ENCODE measurements at regions not wholly inside any gene's neighbourhood (a gene's known extent, or its start where the extent isn't known, plus 50 kb on each side); places are given as distances from the start of the nearest gene placed in this dataset.

- Histone ChIP-seq H3K4me1 (ENCODE audit: control insufficient read depth, insufficient read depth, low read length) (peaks cover 8% of the 10 kb centered on the region), H3K36me3 (ENCODE audit: control insufficient read depth, insufficient read depth, low read length) (no peaks in the 10 kb centered on the region), H3K9me3 (ENCODE audit: control insufficient read depth, insufficient read depth, low read length) (no peaks in the 10 kb centered on the region), H3K9ac (ENCODE audit: low read depth, low read length) (no peak overlapping the region), H3K4me3 (ENCODE audit: low read depth, low read length) (no peak overlapping the region), H3K27me3 (ENCODE audit: control insufficient read depth, insufficient read depth, low read length) (no peaks in the 10 kb centered on the region)
Measured at GRCh38 chr13:90792335-90792734, 555.2 kb upstream of the MIR17HG start.

- Histone ChIP-seq H3K4me3 (ENCODE audit: low read depth, low read length) (no peak overlapping the region), H3K9me3 (ENCODE audit: control insufficient read depth, insufficient read depth, low read length) (no peaks in the 10 kb centered on the region), H3K9ac (ENCODE audit: low read depth, low read length) (no peak overlapping the region), H3K36me3 (ENCODE audit: control insufficient read depth, insufficient read depth, low read length) (no peaks in the 10 kb centered on the region), H3K4me1 (ENCODE audit: control insufficient read depth, insufficient read depth, low read length) (peaks cover 8% of the 10 kb centered on the region), H3K27me3 (ENCODE audit: control insufficient read depth, insufficient read depth, low read length) (no peaks in the 10 kb centered on the region)
Measured at GRCh38 chr13:90793261-90793820, 554.1 kb upstream of the MIR17HG start.

GRCh38 chr13:90796474-90796873, 551.0 kb upstream of the MIR17HG start:
- no peaks in the 10 kb centered on the region for H3K27me3 ChIP-seq (ENCODE audit: control insufficient read depth, insufficient read depth, low read length)
- no peaks in the 10 kb centered on the region for H3K36me3 ChIP-seq (ENCODE audit: control insufficient read depth, insufficient read depth, low read length)
- no peak overlapping the region for H3K4me3 ChIP-seq (ENCODE audit: low read depth, low read length)
- no peaks in the 10 kb centered on the region for H3K9me3 ChIP-seq (ENCODE audit: control insufficient read depth, insufficient read depth, low read length)
- peaks cover 8% of the 10 kb centered on the region for H3K4me1 ChIP-seq (ENCODE audit: control insufficient read depth, insufficient read depth, low read length)
- no peak overlapping the region for H3K9ac ChIP-seq (ENCODE audit: low read depth, low read length)

DNA sequence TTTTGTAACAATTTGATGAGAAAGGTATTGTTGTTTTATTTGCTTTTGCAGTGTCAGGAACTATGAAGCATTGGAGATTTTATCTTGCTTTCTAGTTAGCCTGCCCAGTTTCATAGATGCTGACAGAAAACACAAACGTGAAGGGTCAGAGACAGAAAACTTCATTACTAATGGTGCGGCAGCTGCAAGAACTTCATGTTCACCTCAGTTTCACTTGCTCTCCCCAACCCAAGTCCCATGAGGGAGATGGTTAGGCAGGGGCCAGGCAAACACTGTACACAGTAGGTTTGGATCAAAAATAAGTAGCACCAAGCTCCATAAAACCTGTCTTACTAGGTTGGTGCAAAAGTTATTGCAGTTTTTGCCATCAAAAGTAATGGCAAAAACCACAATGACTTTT, 550.2 kb upstream of the MIR17HG start:
- Histone ChIP-seq H3K9ac (ENCODE audit: low read depth, low read length) (no peak overlapping the region), H3K27me3 (ENCODE audit: control insufficient read depth, insufficient read depth, low read length) (no peaks in the 10 kb centered on the region), H3K4me1 (ENCODE audit: control insufficient read depth, insufficient read depth, low read length) (peaks cover 2% of the 10 kb centered on the region), H3K4me3 (ENCODE audit: low read depth, low read length) (no peak overlapping the region), H3K36me3 (ENCODE audit: control insufficient read depth, insufficient read depth, low read length) (no peaks in the 10 kb centered on the region), H3K9me3 (ENCODE audit: control insufficient read depth, insufficient read depth, low read length) (no peaks in the 10 kb centered on the region)

DNA sequence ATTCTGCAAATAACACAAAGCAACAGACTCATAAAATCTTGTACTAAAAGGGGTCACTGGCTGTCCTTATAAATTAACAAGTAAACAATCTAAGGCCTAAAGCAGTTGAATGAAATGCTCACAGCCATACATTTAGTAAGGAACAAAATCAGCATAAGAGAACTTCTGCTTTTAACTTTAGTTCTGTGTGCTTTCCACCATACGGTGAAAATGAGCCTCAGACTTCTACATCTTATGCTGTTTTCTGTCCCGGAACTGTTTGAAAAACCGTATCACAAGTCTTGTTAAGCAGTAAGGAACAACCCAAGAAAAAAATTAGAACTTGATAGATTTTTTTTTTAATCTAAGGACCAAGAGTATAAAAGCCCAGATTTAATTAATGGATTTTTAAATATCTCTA, 549.1 kb upstream of the MIR17HG start:
- H3K36me3 ChIP-seq (ENCODE audit: control insufficient read depth, insufficient read depth, low read length): no peaks in the 10 kb centered on the region
- H3K4me1 ChIP-seq (ENCODE audit: control insufficient read depth, insufficient read depth, low read length): no peaks in the 10 kb centered on the region
- no peak overlapping the region for H3K9ac ChIP-seq (ENCODE audit: low read depth, low read length)
- no peaks in the 10 kb centered on the region for H3K27me3 ChIP-seq (ENCODE audit: control insufficient read depth, insufficient read depth, low read length)
- H3K4me3 ChIP-seq (ENCODE audit: low read depth, low read length): no peak overlapping the region
- no peaks in the 10 kb centered on the region for H3K9me3 ChIP-seq (ENCODE audit: control insufficient read depth, insufficient read depth, low read length)

- no peaks in the 10 kb centered on the region for H3K27me3 ChIP-seq (ENCODE audit: control insufficient read depth, insufficient read depth, low read length)
- no peak overlapping the region for H3K4me3 ChIP-seq (ENCODE audit: low read depth, low read length)
- no peak overlapping the region for H3K9ac ChIP-seq (ENCODE audit: low read depth, low read length)
- no peaks in the 10 kb centered on the region for H3K4me1 ChIP-seq (ENCODE audit: control insufficient read depth, insufficient read depth, low read length)
- no peaks in the 10 kb centered on the region for H3K9me3 ChIP-seq (ENCODE audit: control insufficient read depth, insufficient read depth, low read length)
- H3K36me3 ChIP-seq (ENCODE audit: control insufficient read depth, insufficient read depth, low read length): no peaks in the 10 kb centered on the region
Measured at GRCh38 chr13:90800082-90800746, 547.3 kb upstream of the MIR17HG start.

- no peaks in the 10 kb centered on the region for H3K27me3 ChIP-seq (ENCODE audit: control insufficient read depth, insufficient read depth, low read length)
- no peaks in the 10 kb centered on the region for H3K4me1 ChIP-seq (ENCODE audit: control insufficient read depth, insufficient read depth, low read length)
- H3K9me3 ChIP-seq (ENCODE audit: control insufficient read depth, insufficient read depth, low read length): no peaks in the 10 kb centered on the region
- H3K36me3 ChIP-seq (ENCODE audit: control insufficient read depth, insufficient read depth, low read length): no peaks in the 10 kb centered on the region
- H3K9ac ChIP-seq (ENCODE audit: low read depth, low read length): no peak overlapping the region
- H3K4me3 ChIP-seq (ENCODE audit: low read depth, low read length): no peak overlapping the region
Measured at GRCh38 chr13:90801621-90802020, 545.9 kb upstream of the MIR17HG start.

GRCh38 chr13:90803210-90803609, 544.3 kb upstream of the MIR17HG start:
- Histone ChIP-seq H3K27me3 (ENCODE audit: control insufficient read depth, insufficient read depth, low read length) (no peaks in the 10 kb centered on the region), H3K36me3 (ENCODE audit: control insufficient read depth, insufficient read depth, low read length) (no peaks in the 10 kb centered on the region), H3K9ac (ENCODE audit: low read depth, low read length) (no peak overlapping the region), H3K9me3 (ENCODE audit: control insufficient read depth, insufficient read depth, low read length) (no peaks in the 10 kb centered on the region), H3K4me1 (ENCODE audit: control insufficient read depth, insufficient read depth, low read length) (no peaks in the 10 kb centered on the region), H3K4me3 (ENCODE audit: low read depth, low read length) (no peak overlapping the region)

DNA sequence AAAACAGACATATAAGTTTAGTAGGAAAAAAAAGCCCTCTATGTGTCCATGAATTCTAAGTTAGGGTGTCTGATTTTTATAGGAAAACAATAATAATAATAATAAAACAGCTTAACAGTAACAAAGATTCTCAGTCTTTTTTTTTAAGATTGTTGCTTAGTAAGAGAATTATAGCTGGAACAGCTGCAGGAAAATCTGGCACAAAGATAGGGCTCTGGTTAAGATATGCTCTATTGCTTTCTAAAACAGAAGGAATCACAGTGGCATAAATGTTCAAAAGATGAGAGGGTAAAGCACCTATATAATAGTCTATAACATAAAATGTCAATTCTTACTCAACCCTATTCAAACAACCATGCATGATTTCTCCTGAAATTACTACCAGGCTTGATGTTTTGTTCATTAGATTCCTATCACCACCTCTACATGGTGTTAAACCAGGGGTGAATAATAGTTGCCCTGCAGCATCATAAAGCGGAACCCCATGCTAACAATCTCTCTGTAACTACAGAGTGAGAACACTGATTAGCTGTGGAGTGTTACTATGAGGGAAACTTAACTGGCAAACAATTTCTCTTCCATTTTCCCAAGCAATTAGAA, 541.4 kb upstream of the MIR17HG start:
- H3K9ac ChIP-seq (ENCODE audit: low read depth, low read length): no peak overlapping the region
- H3K4me3 ChIP-seq (ENCODE audit: low read depth, low read length): no peak overlapping the region
- no peaks in the 10 kb centered on the region for H3K36me3 ChIP-seq (ENCODE audit: control insufficient read depth, insufficient read depth, low read length)
- no peaks in the 10 kb centered on the region for H3K4me1 ChIP-seq (ENCODE audit: control insufficient read depth, insufficient read depth, low read length)
- no peaks in the 10 kb centered on the region for H3K27me3 ChIP-seq (ENCODE audit: control insufficient read depth, insufficient read depth, low read length)
- no peaks in the 10 kb centered on the region for H3K9me3 ChIP-seq (ENCODE audit: control insufficient read depth, insufficient read depth, low read length)

DNA sequence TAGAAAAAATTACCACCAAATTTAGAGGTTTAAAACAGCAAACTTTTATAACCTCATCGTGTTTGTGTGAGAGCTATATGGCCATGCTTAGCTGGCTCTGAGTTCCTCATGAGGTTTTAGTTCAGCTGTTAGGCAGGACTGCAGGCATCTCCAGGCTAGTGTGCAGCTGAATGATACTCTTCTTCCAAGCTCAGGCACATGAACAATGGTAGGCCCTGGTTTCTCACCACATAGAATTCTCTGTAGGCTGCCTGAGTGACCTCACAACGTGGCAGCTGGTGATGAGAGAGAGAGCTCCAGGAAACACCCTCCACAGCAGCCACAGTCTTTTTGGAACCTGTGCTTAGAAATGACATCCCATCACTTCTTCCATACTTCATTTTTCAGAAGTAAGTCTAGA, 540.6 kb upstream of the MIR17HG start:
- H3K4me1 ChIP-seq (ENCODE audit: control insufficient read depth, insufficient read depth, low read length): no peaks in the 10 kb centered on the region
- H3K27me3 ChIP-seq (ENCODE audit: control insufficient read depth, insufficient read depth, low read length): no peaks in the 10 kb centered on the region
- no peak overlapping the region for H3K9ac ChIP-seq (ENCODE audit: low read depth, low read length)
- H3K36me3 ChIP-seq (ENCODE audit: control insufficient read depth, insufficient read depth, low read length): no peaks in the 10 kb centered on the region
- H3K9me3 ChIP-seq (ENCODE audit: control insufficient read depth, insufficient read depth, low read length): no peaks in the 10 kb centered on the region
- no peak overlapping the region for H3K4me3 ChIP-seq (ENCODE audit: low read depth, low read length)

- Histone ChIP-seq H3K9me3 (ENCODE audit: control insufficient read depth, insufficient read depth, low read length) (no peaks in the 10 kb centered on the region), H3K4me1 (ENCODE audit: control insufficient read depth, insufficient read depth, low read length) (no peaks in the 10 kb centered on the region), H3K9ac (ENCODE audit: low read depth, low read length) (no peak overlapping the region), H3K36me3 (ENCODE audit: control insufficient read depth, insufficient read depth, low read length) (no peaks in the 10 kb centered on the region), H3K27me3 (ENCODE audit: control insufficient read depth, insufficient read depth, low read length) (no peaks in the 10 kb centered on the region), H3K4me3 (ENCODE audit: low read depth, low read length) (no peak overlapping the region)
Measured at GRCh38 chr13:90808838-90809237, 538.6 kb upstream of the MIR17HG start.

DNA sequence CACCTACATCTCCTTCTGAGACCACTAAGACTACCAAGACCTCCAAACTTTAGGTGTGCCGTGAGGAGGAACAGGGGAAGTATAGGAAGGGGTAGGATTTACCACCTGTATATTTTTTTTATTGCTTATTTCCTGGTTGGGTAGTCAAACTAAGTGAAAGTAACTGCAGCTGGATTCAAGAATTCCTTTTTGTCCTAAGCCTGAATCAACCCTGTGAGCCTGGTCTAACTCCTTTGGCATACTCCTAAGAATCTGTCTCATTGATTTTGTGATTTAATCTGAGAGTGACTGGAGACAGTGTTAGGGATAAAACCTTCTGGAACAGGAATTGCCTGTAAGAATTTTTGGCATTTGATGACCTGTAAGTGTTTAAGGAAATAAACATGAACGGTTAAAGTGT, 523.5 kb upstream of the MIR17HG start:
- H3K9me3 ChIP-seq (ENCODE audit: control insufficient read depth, insufficient read depth, low read length): no peaks in the 10 kb centered on the region
- no peak overlapping the region for H3K9ac ChIP-seq (ENCODE audit: low read depth, low read length)
- no peak overlapping the region for H3K4me3 ChIP-seq (ENCODE audit: low read depth, low read length)
- H3K36me3 ChIP-seq (ENCODE audit: control insufficient read depth, insufficient read depth, low read length): no peaks in the 10 kb centered on the region
- no peaks in the 10 kb centered on the region for H3K27me3 ChIP-seq (ENCODE audit: control insufficient read depth, insufficient read depth, low read length)
- no peaks in the 10 kb centered on the region for H3K4me1 ChIP-seq (ENCODE audit: control insufficient read depth, insufficient read depth, low read length)
